ENCODE measurements at regions not wholly inside any gene's neighbourhood (a gene's known extent, or its start where the extent isn't known, plus 50 kb on each side); places are given as distances from the start of the nearest gene placed in this dataset.

GRCh38 chr2:129862668-129863067, 116.8 kb upstream of the RAB6C start:
- ChIA-PET POLR2A (ENCODE audit: low non-redundant PET) (no interaction called here), CTCF (no interaction called here)
- H3K36me3 ChIP-seq (ENCODE audit: insufficient read depth, low read length, poor library complexity, severe bottlenecking): no peaks in the 10 kb centered on the region

GRCh38 chr2:129863350-129863749, 116.1 kb upstream of the RAB6C start:
- Histone ChIP-seq H3K36me3 (ENCODE audit: insufficient read depth, low read length, poor library complexity, severe bottlenecking) (no peaks in the 10 kb centered on the region), H3K9me3 (ENCODE audit: low read depth, low read length, poor library complexity, severe bottlenecking) (no peaks in the 10 kb centered on the region), H3K4me3 (ENCODE audit: low read depth, low read length, poor library complexity, severe bottlenecking) (no peak overlapping the region), H3K4me1 (ENCODE audit: insufficient read depth, low read length, poor library complexity, severe bottlenecking) (no peaks in the 10 kb centered on the region), H3K27me3 (replicated peaks; ENCODE audit: insufficient read depth, low read depth, low read length, poor library complexity) (no peaks in the 10 kb centered on the region), H3K27ac (ENCODE audit: low read depth, low read length, poor library complexity, severe bottlenecking) (no peak overlapping the region)
- POLR2A ChIA-PET (ENCODE audit: low non-redundant PET): no interaction called here
- intact Hi-C loops (cut with micrococcal nuclease; ENCODE audit: unreplicated experiment): no loop called here
- DNase-seq (ENCODE audit: low spot score): no peak
- CTCF ChIA-PET: no interaction called here
- no TSS peak for BruUV-seq (replicated peaks)
- TF ChIP-seq CTCF (conservative IDR thresholded peaks at IDR 0.05; ENCODE audit: low read depth, low read length): no peak
- TF ChIP-seq EZH2 (IDR thresholded peaks at IDR 0.05; ENCODE audit: borderline replicate concordance, low read depth, low read length, poor library complexity, severe bottlenecking): no peak

More at GRCh38 chr2:129862668-129863067, 116.8 kb upstream of the RAB6C start:
- intact Hi-C loops (cut with micrococcal nuclease; ENCODE audit: unreplicated experiment): no loop called here
- no TSS peak for BruUV-seq (replicated peaks)
- Histone ChIP-seq H3K9me3 (ENCODE audit: low read depth, low read length, poor library complexity, severe bottlenecking) (no peaks in the 10 kb centered on the region), H3K27me3 (replicated peaks; ENCODE audit: insufficient read depth, low read depth, low read length, poor library complexity) (no peaks in the 10 kb centered on the region), H3K4me3 (ENCODE audit: low read depth, low read length, poor library complexity, severe bottlenecking) (no peak overlapping the region), H3K4me1 (ENCODE audit: insufficient read depth, low read length, poor library complexity, severe bottlenecking) (no peaks in the 10 kb centered on the region), H3K27ac (ENCODE audit: low read depth, low read length, poor library complexity, severe bottlenecking) (no peak overlapping the region)
- DNase-seq (ENCODE audit: low spot score): no peak
- TF ChIP-seq CTCF (conservative IDR thresholded peaks at IDR 0.05; ENCODE audit: low read depth, low read length): no peak
- TF ChIP-seq EZH2 (IDR thresholded peaks at IDR 0.05; ENCODE audit: borderline replicate concordance, low read depth, low read length, poor library complexity, severe bottlenecking): no peak

- intact Hi-C loops (cut with micrococcal nuclease; ENCODE audit: unreplicated experiment): no loop called here
- CTCF ChIA-PET: no interaction called here
- BruUV-seq (replicated peaks): no TSS peak
Measured at GRCh38 chr2:129864719-129865118, 114.7 kb upstream of the RAB6C start.

More at GRCh38 chr2:129864719-129865118, 114.7 kb upstream of the RAB6C start:
- DNase-seq (ENCODE audit: low spot score): no peak
- no peak for TF ChIP-seq CTCF (conservative IDR thresholded peaks at IDR 0.05; ENCODE audit: low read depth, low read length)
- no peak for TF ChIP-seq EZH2 (IDR thresholded peaks at IDR 0.05; ENCODE audit: borderline replicate concordance, low read depth, low read length, poor library complexity, severe bottlenecking)
- Histone ChIP-seq H3K27ac (ENCODE audit: low read depth, low read length, poor library complexity, severe bottlenecking) (no peak overlapping the region), H3K4me3 (ENCODE audit: low read depth, low read length, poor library complexity, severe bottlenecking) (no peak overlapping the region), H3K4me1 (ENCODE audit: insufficient read depth, low read length, poor library complexity, severe bottlenecking) (no peaks in the 10 kb centered on the region), H3K36me3 (ENCODE audit: insufficient read depth, low read length, poor library complexity, severe bottlenecking) (no peaks in the 10 kb centered on the region), H3K27me3 (replicated peaks; ENCODE audit: insufficient read depth, low read depth, low read length, poor library complexity) (no peaks in the 10 kb centered on the region), H3K9me3 (ENCODE audit: low read depth, low read length, poor library complexity, severe bottlenecking) (no peaks in the 10 kb centered on the region)
- POLR2A ChIA-PET (ENCODE audit: low non-redundant PET): no interaction called here

All from A673 (cell line).